Activated T-helper 1 cell treated with anti-CD3 and anti-CD28 coated beads, Interleukin-12 subunit alpha, Interleukin-12 subunit beta, Interleukin-2, Interleukin-4 antibody, amounts not matched to agents 30 ng/mL and 10 ng/mL and 1 ng/mL, durations not matched to agents 14 hours and 24 hours and 36 hours (primary cell): ENCODE measurements at regions not wholly inside any gene's neighbourhood (a gene's known extent, or its start where the extent isn't known, plus 50 kb on each side); places are given as distances from the start of the nearest gene placed in this dataset.
"Not testable (repeated sequence)": the region's sequence is repeated elsewhere in the genome, so short reads cannot be mapped to it uniquely, and the experiment has no call there.

Experiments
- DNase-seq: peaks from one replicate; pipeline ENCODE4 v3.0.0; 2021; ENCODE audit warnings: low spot score
- H3K27ac Mint-ChIP-seq: one replicate; pipeline ENCODE4 v1.8.0; 2021; ENCODE audit warnings: mild to moderate bottlenecking, mixed read lengths
- H3K27me3 Mint-ChIP-seq: one replicate; pipeline ENCODE4 v1.8.0; 2022; ENCODE audit warnings: mild to moderate bottlenecking, moderate library complexity, mixed read lengths; ENCODE audit not compliant: insufficient read depth
- H3K36me3 Mint-ChIP-seq: one replicate; pipeline ENCODE4 v1.8.0; 2021; ENCODE audit warnings: low read depth, mixed read lengths
- H3K4me1 Mint-ChIP-seq: one replicate; pipeline ENCODE4 v1.8.0; 2021; ENCODE audit warnings: low read depth, mixed read lengths
- H3K4me3 Mint-ChIP-seq: one replicate; pipeline ENCODE4 v1.8.0; 2021; ENCODE audit warnings: mild to moderate bottlenecking, moderate library complexity, mixed read lengths
- H3K9me3 Mint-ChIP-seq: one replicate; pipeline ENCODE4 v1.8.0; 2021; ENCODE audit warnings: mixed read lengths
- intact Hi-C: fragments of 100-400 bp; cut with micrococcal nuclease; formaldehyde crosslinking; loops from one replicate; pipeline ENCODE4 v1.15.1; 2024

GRCh38 chr14:89484051-89484844 lies 67.2 kb upstream of the FOXN3 start:
- intact Hi-C loops = no loop called here
- H3K27me3 Mint-ChIP-seq = no peaks in the 10 kb centered on the region
- H3K36me3 Mint-ChIP-seq = peaks cover 27% of the 10 kb centered on the region
- no peak for DNase-seq
- H3K27ac Mint-ChIP-seq = no peak overlapping the region
- H3K9me3 Mint-ChIP-seq = peaks cover 9% of the 10 kb centered on the region
- H3K4me1 Mint-ChIP-seq = peaks cover 14% of the 10 kb centered on the region
- no peak overlapping the region for H3K4me3 Mint-ChIP-seq

- Mint-ChIP-seq H3K27ac (no peak overlapping the region), H3K4me1 (peaks cover 17% of the 10 kb centered on the region), H3K4me3 (no peak overlapping the region), H3K27me3 (no peaks in the 10 kb centered on the region), H3K36me3 (peaks cover 30% of the 10 kb centered on the region), H3K9me3 (peaks cover 9% of the 10 kb centered on the region)
- no peak for DNase-seq
- intact Hi-C loops = no loop called here
Observed at GRCh38 chr14:89481196-89481595, 64.2 kb upstream of the FOXN3 start.

GRCh38 chr14:89480278-89480677 lies 63.2 kb upstream of the FOXN3 start:
- H3K27ac Mint-ChIP-seq = no peak overlapping the region
- peaks cover 10% of the 10 kb centered on the region for H3K4me1 Mint-ChIP-seq
- H3K9me3 Mint-ChIP-seq = peaks cover 3% of the 10 kb centered on the region
- peaks cover 22% of the 10 kb centered on the region for H3K36me3 Mint-ChIP-seq
- DNase-seq = no peak
- no peaks in the 10 kb centered on the region for H3K27me3 Mint-ChIP-seq
- H3K4me3 Mint-ChIP-seq = no peak overlapping the region
- intact Hi-C loops = no loop called here

GRCh38 chr14:89479802-89480201 lies 62.8 kb upstream of the FOXN3 start:
- Mint-ChIP-seq H3K27ac (no peak overlapping the region), H3K36me3 (peaks cover 21% of the 10 kb centered on the region), H3K27me3 (no peaks in the 10 kb centered on the region), H3K9me3 (peaks cover 3% of the 10 kb centered on the region), H3K4me3 (no peak overlapping the region), H3K4me1 (peaks cover 8% of the 10 kb centered on the region)
- intact Hi-C loops = no loop called here
- no peak for DNase-seq

GRCh38 chr14:89477391-89477790 lies 60.4 kb upstream of the FOXN3 start:
- intact Hi-C loops = no loop called here

GRCh38 chr14:89476354-89476896 lies 59.4 kb upstream of the FOXN3 start:
- intact Hi-C loops = no loop called here
- Mint-ChIP-seq H3K4me3 (no peak overlapping the region), H3K36me3 (peaks cover 21% of the 10 kb centered on the region), H3K27me3 (no peaks in the 10 kb centered on the region), H3K27ac (no peak overlapping the region), H3K9me3 (no peaks in the 10 kb centered on the region), H3K4me1 (peaks cover 8% of the 10 kb centered on the region)
- DNase-seq = no peak

More at GRCh38 chr14:89477391-89477790, 60.4 kb upstream of the FOXN3 start:
- H3K27ac Mint-ChIP-seq = no peak overlapping the region
- H3K4me1 Mint-ChIP-seq = peaks cover 8% of the 10 kb centered on the region
- no peaks in the 10 kb centered on the region for H3K27me3 Mint-ChIP-seq
- H3K4me3 Mint-ChIP-seq = no peak overlapping the region
- H3K9me3 Mint-ChIP-seq = no peaks in the 10 kb centered on the region
- no peak for DNase-seq
- peaks cover 23% of the 10 kb centered on the region for H3K36me3 Mint-ChIP-seq

- no peaks in the 10 kb centered on the region for H3K27me3 Mint-ChIP-seq
- no peaks in the 10 kb centered on the region for H3K9me3 Mint-ChIP-seq
- intact Hi-C loops = no loop called here
- H3K36me3 Mint-ChIP-seq = peaks cover 20% of the 10 kb centered on the region
- DNase-seq = no peak
- H3K4me3 Mint-ChIP-seq = no peak overlapping the region
- H3K4me1 Mint-ChIP-seq = peaks cover 8% of the 10 kb centered on the region
- no peak overlapping the region for H3K27ac Mint-ChIP-seq
Observed at GRCh38 chr14:89474464-89474863, 57.4 kb upstream of the FOXN3 start.

- Mint-ChIP-seq H3K4me1 (peaks cover 8% of the 10 kb centered on the region), H3K27me3 (no peaks in the 10 kb centered on the region), H3K27ac (no peak overlapping the region), H3K4me3 (no peak overlapping the region), H3K36me3 (peaks cover 16% of the 10 kb centered on the region), H3K9me3 (no peaks in the 10 kb centered on the region)
- no peak for DNase-seq
- intact Hi-C loops = no loop called here
Observed at GRCh38 chr14:89473989-89474388, 57.0 kb upstream of the FOXN3 start.

- peaks cover 10% of the 10 kb centered on the region for H3K4me1 Mint-ChIP-seq
- H3K27me3 Mint-ChIP-seq = no peaks in the 10 kb centered on the region
- intact Hi-C loops = no loop called here
- H3K36me3 Mint-ChIP-seq = peaks cover 13% of the 10 kb centered on the region
- DNase-seq = no peak
- no peak overlapping the region for H3K4me3 Mint-ChIP-seq
- no peak overlapping the region for H3K27ac Mint-ChIP-seq
- no peaks in the 10 kb centered on the region for H3K9me3 Mint-ChIP-seq
Observed at GRCh38 chr14:89473569-89473968, 56.5 kb upstream of the FOXN3 start.

GRCh38 chr14:89470401-89470800 lies 53.4 kb upstream of the FOXN3 start:
- no peak for DNase-seq
- no peak overlapping the region for H3K4me3 Mint-ChIP-seq
- peaks cover 6% of the 10 kb centered on the region for H3K9me3 Mint-ChIP-seq
- peaks cover 25% of the 10 kb centered on the region for H3K36me3 Mint-ChIP-seq
- intact Hi-C loops = no loop called here
- peaks cover 24% of the 10 kb centered on the region for H3K4me1 Mint-ChIP-seq
- no peak overlapping the region for H3K27ac Mint-ChIP-seq
- no peaks in the 10 kb centered on the region for H3K27me3 Mint-ChIP-seq

GRCh38 chr14:89469210-89470198 lies 52.5 kb upstream of the FOXN3 start:
- intact Hi-C loops = no loop called here
- H3K9me3 Mint-ChIP-seq = peaks cover 6% of the 10 kb centered on the region
- DNase-seq = no peak
- peaks cover 24% of the 10 kb centered on the region for H3K4me1 Mint-ChIP-seq
- no peaks in the 10 kb centered on the region for H3K27me3 Mint-ChIP-seq
- H3K36me3 Mint-ChIP-seq = peaks cover 25% of the 10 kb centered on the region
- H3K27ac Mint-ChIP-seq = no peak overlapping the region
- no peak overlapping the region for H3K4me3 Mint-ChIP-seq

- Mint-ChIP-seq H3K36me3 (peaks cover 21% of the 10 kb centered on the region), H3K9me3 (peaks cover 6% of the 10 kb centered on the region), H3K27ac (no peak overlapping the region), H3K4me3 (no peak overlapping the region), H3K27me3 (no peaks in the 10 kb centered on the region), H3K4me1 (peaks cover 24% of the 10 kb centered on the region)
- intact Hi-C loops = no loop called here
- DNase-seq = no peak
Observed at GRCh38 chr14:89468566-89468965, 51.5 kb upstream of the FOXN3 start.

GRCh38 chr14:89468030-89468429 lies 51.0 kb upstream of the FOXN3 start:
- H3K27me3 Mint-ChIP-seq, intact Hi-C loops, DNase-seq, H3K27ac Mint-ChIP-seq, H3K4me3 Mint-ChIP-seq, H3K9me3 Mint-ChIP-seq: not testable (repeated sequence)
- peaks cover 18% of the 10 kb centered on the region for H3K36me3 Mint-ChIP-seq
- H3K4me1 Mint-ChIP-seq = peaks cover 24% of the 10 kb centered on the region
